ENCODE measurements at regions not wholly inside any gene's neighbourhood (a gene's known extent, or its start where the extent isn't known, plus 50 kb on each side); places are given as distances from the start of the nearest gene placed in this dataset.

DNA sequence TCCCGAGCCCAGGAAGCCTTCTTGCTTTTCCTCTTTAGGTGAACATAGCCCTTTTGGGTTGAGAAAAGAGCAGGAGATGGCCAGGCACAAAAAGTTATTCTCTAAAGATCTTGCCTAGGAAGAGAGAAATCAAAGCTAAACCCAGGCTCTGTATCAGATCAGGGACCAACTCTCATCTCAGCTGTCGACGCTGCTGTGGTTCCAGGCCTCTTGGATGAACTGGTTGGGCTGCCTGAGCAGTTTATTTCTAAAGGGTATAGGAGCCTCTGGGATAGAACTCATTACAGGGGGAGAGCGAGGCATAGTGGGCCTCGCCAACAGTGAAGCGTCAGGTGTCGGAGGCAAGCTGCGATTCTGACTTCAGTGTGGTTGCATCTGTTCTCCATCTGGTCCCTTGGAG, 82.6 kb upstream of the F3 start:
- H3K4me1 Mint-ChIP-seq: no peaks in the 10 kb centered on the region
- H3K27me3 Mint-ChIP-seq (ENCODE audit: low read depth in 2 of 2): peaks cover 0 to 8% of the 10 kb centered on the region in 2 donors
- Histone ChIP-seq H3K4me3 (ENCODE audit: low read length) (no peak overlapping the region), H3K36me3 (ENCODE audit: control insufficient read depth, insufficient read depth, low read length) (no peaks in the 10 kb centered on the region), H3K9me3 (ENCODE audit: control insufficient read depth, insufficient read depth, low read length) (no peaks in the 10 kb centered on the region), H3K4me1 (ENCODE audit: control insufficient read depth, insufficient read depth, low read length) (no peaks in the 10 kb centered on the region), H3K27me3 (ENCODE audit: control insufficient read depth, insufficient read depth, low read length) (no peaks in the 10 kb centered on the region), H3K27ac (ENCODE audit: low read length) (no peak overlapping the region)
- intact Hi-C loops (cut with micrococcal nuclease): no loop called here
- 87% methylated on average over 8 of the region's 8 CpGs for WGBS (ENCODE audit: insufficient coverage)
- TF ChIP-seq, protein P1, sequence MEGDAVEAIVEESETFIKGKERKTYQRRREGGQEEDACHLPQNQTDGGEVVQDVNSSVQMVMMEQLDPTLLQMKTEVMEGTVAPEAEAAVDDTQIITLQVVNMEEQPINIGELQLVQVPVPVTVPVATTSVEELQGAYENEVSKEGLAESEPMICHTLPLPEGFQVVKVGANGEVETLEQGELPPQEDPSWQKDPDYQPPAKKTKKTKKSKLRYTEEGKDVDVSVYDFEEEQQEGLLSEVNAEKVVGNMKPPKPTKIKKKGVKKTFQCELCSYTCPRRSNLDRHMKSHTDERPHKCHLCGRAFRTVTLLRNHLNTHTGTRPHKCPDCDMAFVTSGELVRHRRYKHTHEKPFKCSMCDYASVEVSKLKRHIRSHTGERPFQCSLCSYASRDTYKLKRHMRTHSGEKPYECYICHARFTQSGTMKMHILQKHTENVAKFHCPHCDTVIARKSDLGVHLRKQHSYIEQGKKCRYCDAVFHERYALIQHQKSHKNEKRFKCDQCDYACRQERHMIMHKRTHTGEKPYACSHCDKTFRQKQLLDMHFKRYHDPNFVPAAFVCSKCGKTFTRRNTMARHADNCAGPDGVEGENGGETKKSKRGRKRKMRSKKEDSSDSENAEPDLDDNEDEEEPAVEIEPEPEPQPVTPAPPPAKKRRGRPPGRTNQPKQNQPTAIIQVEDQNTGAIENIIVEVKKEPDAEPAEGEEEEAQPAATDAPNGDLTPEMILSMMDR (IDR thresholded peaks at IDR 0.05): no peak
- H3K4me3 Mint-ChIP-seq: no peak overlapping the region
- H3K9me3 Mint-ChIP-seq: no peaks in the 10 kb centered on the region
- ATAC-seq (no peak), DNase-seq (no peak)
- H3K36me3 Mint-ChIP-seq: peaks cover 3% of the 10 kb centered on the region
- no peak overlapping the region for H3K27ac Mint-ChIP-seq

- 91% methylated on average over 6 of the region's 8 CpGs for WGBS (ENCODE audit: insufficient coverage)
Observed at GRCh38 chr1:94623560-94624148, 82.1 kb upstream of the F3 start.

GRCh38 chr1:94622757-94623156, 81.2 kb upstream of the F3 start:
- Histone ChIP-seq H3K27me3 (ENCODE audit: control insufficient read depth, insufficient read depth, low read length) (no peaks in the 10 kb centered on the region), H3K27ac (ENCODE audit: low read length) (no peak overlapping the region), H3K4me1 (ENCODE audit: control insufficient read depth, insufficient read depth, low read length) (no peaks in the 10 kb centered on the region), H3K9me3 (ENCODE audit: control insufficient read depth, insufficient read depth, low read length) (no peaks in the 10 kb centered on the region), H3K36me3 (ENCODE audit: control insufficient read depth, insufficient read depth, low read length) (no peaks in the 10 kb centered on the region), H3K4me3 (ENCODE audit: low read length) (no peak overlapping the region)
- Mint-ChIP-seq H3K27ac (no peak overlapping the region), H3K4me1 (peaks cover 0 to 5% of the 10 kb centered on the region in 2 donors), H3K4me3 (no peak overlapping the region), H3K27me3 (ENCODE audit: low read depth in 2 of 2) (peaks cover 11 to 21% of the 10 kb centered on the region in 2 donors), H3K36me3 (peaks cover 16% of the 10 kb centered on the region), H3K9me3 (peaks cover 0 to 4% of the 10 kb centered on the region in 2 donors)
- intact Hi-C loops (cut with micrococcal nuclease): no loop called here
- ATAC-seq (no peak), DNase-seq (no peak)
- 81% methylated on average over 10 of the region's 10 CpGs for WGBS (ENCODE audit: insufficient coverage)
- TF ChIP-seq, protein P1 (IDR thresholded peaks at IDR 0.05): no peak

More at GRCh38 chr1:94623560-94624148, 82.1 kb upstream of the F3 start:
- Mint-ChIP-seq H3K36me3 (peaks cover 8% of the 10 kb centered on the region), H3K4me1 (no peaks in the 10 kb centered on the region), H3K9me3 (no peaks in the 10 kb centered on the region), H3K27me3 (ENCODE audit: low read depth in 2 of 2) (peaks cover 2 to 12% of the 10 kb centered on the region in 2 donors), H3K27ac (no peak overlapping the region), H3K4me3 (no peak overlapping the region)
- TF ChIP-seq, protein P1 (IDR thresholded peaks at IDR 0.05): no peak
- no peak for ATAC-seq
- Histone ChIP-seq H3K4me1 (ENCODE audit: control insufficient read depth, insufficient read depth, low read length) (no peaks in the 10 kb centered on the region), H3K27ac (ENCODE audit: low read length) (no peak overlapping the region), H3K9me3 (ENCODE audit: control insufficient read depth, insufficient read depth, low read length) (no peaks in the 10 kb centered on the region), H3K4me3 (ENCODE audit: low read length) (no peak overlapping the region), H3K36me3 (ENCODE audit: control insufficient read depth, insufficient read depth, low read length) (no peaks in the 10 kb centered on the region), H3K27me3 (ENCODE audit: control insufficient read depth, insufficient read depth, low read length) (no peaks in the 10 kb centered on the region)
- intact Hi-C loops (cut with micrococcal nuclease): no loop called here
- no peak for DNase-seq

GRCh38 chr1:94621802-94622201, 80.2 kb upstream of the F3 start:
- Histone ChIP-seq H3K4me1 (ENCODE audit: control insufficient read depth, insufficient read depth, low read length) (no peaks in the 10 kb centered on the region), H3K36me3 (ENCODE audit: control insufficient read depth, insufficient read depth, low read length) (no peaks in the 10 kb centered on the region), H3K9me3 (ENCODE audit: control insufficient read depth, insufficient read depth, low read length) (no peaks in the 10 kb centered on the region), H3K4me3 (ENCODE audit: low read length) (no peak overlapping the region), H3K27me3 (ENCODE audit: control insufficient read depth, insufficient read depth, low read length) (no peaks in the 10 kb centered on the region), H3K27ac (ENCODE audit: low read length) (no peak overlapping the region)
- TF ChIP-seq, protein P1 (IDR thresholded peaks at IDR 0.05): no peak
- H3K4me3 Mint-ChIP-seq: no peak overlapping the region
- no peak overlapping the region for H3K27ac Mint-ChIP-seq
- intact Hi-C loops (cut with micrococcal nuclease): no loop called here
- peaks cover 16 to 17% of the 10 kb centered on the region in 2 donors for H3K27me3 Mint-ChIP-seq (ENCODE audit: low read depth in 2 of 2)
- H3K4me1 Mint-ChIP-seq: peaks cover 0 to 5% of the 10 kb centered on the region in 2 donors
- ATAC-seq: no peak
- peaks cover 16% of the 10 kb centered on the region for H3K36me3 Mint-ChIP-seq
- H3K9me3 Mint-ChIP-seq: peaks cover 0 to 4% of the 10 kb centered on the region in 2 donors
- no peak for DNase-seq
